HG02840 (cell line): ENCODE measurements at regions not wholly inside any gene's neighbourhood (a gene's known extent, or its start where the extent isn't known, plus 50 kb on each side); places are given as distances from the start of the nearest gene placed in this dataset.

Experiments
- ATAC-seq: cut with Tn5 transposase; IDR thresholded peaks from one replicate; pipeline ENCODE4 v1.9.1; 2021; ENCODE audit warnings: mild to moderate bottlenecking, moderate library complexity, moderate number of reproducible peaks; ENCODE audit not compliant: unreplicated experiment, low FRiP score

GRCh38 chr4:34850421-34850820 lies 1393.9 kb downstream of the ARAP2 start:
- ATAC-seq: no peak

GRCh38 chr4:34850968-34851367 lies 1393.3 kb downstream of the ARAP2 start:
- no peak for ATAC-seq

- no peak for ATAC-seq
Observed at GRCh38 chr4:34851411-34851810, 1392.9 kb downstream of the ARAP2 start.

GRCh38 chr4:34854451-34854850 lies 1389.9 kb downstream of the ARAP2 start:
- no peak for ATAC-seq

- ATAC-seq: no peak
Observed at GRCh38 chr4:34861666-34862065, 1382.6 kb downstream of the ARAP2 start.

GRCh38 chr4:34878961-34879360 lies 1365.4 kb downstream of the ARAP2 start:
- no peak for ATAC-seq

- ATAC-seq: no peak
Observed at GRCh38 chr4:34880246-34880645, 1364.1 kb downstream of the ARAP2 start.

- ATAC-seq: no peak
Observed at GRCh38 chr4:34891892-34892291, 1352.4 kb downstream of the ARAP2 start.

- ATAC-seq: no peak
Observed at GRCh38 chr4:34893382-34893781, 1350.9 kb downstream of the ARAP2 start.

- ATAC-seq: no peak
Observed at GRCh38 chr4:34920032-34920431, 1324.3 kb downstream of the ARAP2 start.

GRCh38 chr4:34921391-34921790 lies 1322.9 kb downstream of the ARAP2 start:
- no peak for ATAC-seq

- ATAC-seq: no peak
Observed at GRCh38 chr4:34922325-34922724, 1322.0 kb downstream of the ARAP2 start.

- ATAC-seq: no peak
Observed at GRCh38 chr4:34932591-34932990, 1311.7 kb downstream of the ARAP2 start.

GRCh38 chr4:34935739-34936138 lies 1308.6 kb downstream of the ARAP2 start:
- ATAC-seq: no peak

- no peak for ATAC-seq
Observed at GRCh38 chr4:34939073-34939472, 1305.2 kb downstream of the ARAP2 start.

- ATAC-seq: no peak
Observed at GRCh38 chr4:34943741-34944386, 1300.5 kb downstream of the ARAP2 start.

GRCh38 chr4:34950926-34951325 lies 1293.4 kb downstream of the ARAP2 start:
- no peak for ATAC-seq

GRCh38 chr4:34953145-34953799 lies 1291.0 kb downstream of the ARAP2 start:
- no peak for ATAC-seq

GRCh38 chr4:34964613-34965012 lies 1279.7 kb downstream of the ARAP2 start:
- no peak for ATAC-seq

GRCh38 chr4:34972189-34972588 lies 1272.1 kb downstream of the ARAP2 start:
- no peak for ATAC-seq

GRCh38 chr4:34973650-34974312 lies 1270.5 kb downstream of the ARAP2 start:
- no peak for ATAC-seq

GRCh38 chr4:34974313-34974680 lies 1270.0 kb downstream of the ARAP2 start:
- ATAC-seq: no peak
